Neural progenitor cell (in vitro differentiated cells): ENCODE measurements at regions not wholly inside any gene's neighbourhood (a gene's known extent, or its start where the extent isn't known, plus 50 kb on each side); places are given as distances from the start of the nearest gene placed in this dataset.

Experiments used
- CTCF ChIP-seq: fragments of 200-600 bp; sonication (generic); IDR thresholded peaks from 2 replicates; pipeline ENCODE4 v1.5.1; 2017; ENCODE audit warnings: antibody characterized with exemption, mild to moderate bottlenecking
- EZH2 ChIP-seq: fragments of 200-600 bp; sonication (generic); IDR thresholded peaks from 2 replicates; pipeline ENCODE4 v1.6.1; 2017; ENCODE audit warnings: antibody characterized with exemption, mild to moderate bottlenecking, moderate library complexity

GRCh38 chr6:85749236-85749635 is 106.5 kb upstream of the SYNCRIP start:
- TF ChIP-seq CTCF: no peak
- no peak for TF ChIP-seq EZH2
